Fibroblast of lung (primary cell): ENCODE measurements at regions not wholly inside any gene's neighbourhood (a gene's known extent, or its start where the extent isn't known, plus 50 kb on each side); places are given as distances from the start of the nearest gene placed in this dataset.

Experiments
- EZH2 ChIP-seq: IDR thresholded peaks from 2 replicates; pipeline ENCODE4 v1.5.1; 2012; ENCODE audit warnings: low read length, control low read depth, mild to moderate bottlenecking; ENCODE audit errors: missing control alignments
- TF ChIP-seq, protein P1 (sequence below), 2 donors: IDR thresholded peaks in 1 of 2; conservative IDR thresholded peaks in 1 of 2; 1 replicate in 1 of 2; 2 replicates in 1 of 2; pipeline ENCODE4 v1.5.1; 2011 to 2012; ENCODE audit warnings: low read length in 2 of 2, control low read depth in 1 of 2, inconsistent platforms in 1 of 2, low read depth in 1 of 2, mild to moderate bottlenecking in 1 of 2

DNA sequence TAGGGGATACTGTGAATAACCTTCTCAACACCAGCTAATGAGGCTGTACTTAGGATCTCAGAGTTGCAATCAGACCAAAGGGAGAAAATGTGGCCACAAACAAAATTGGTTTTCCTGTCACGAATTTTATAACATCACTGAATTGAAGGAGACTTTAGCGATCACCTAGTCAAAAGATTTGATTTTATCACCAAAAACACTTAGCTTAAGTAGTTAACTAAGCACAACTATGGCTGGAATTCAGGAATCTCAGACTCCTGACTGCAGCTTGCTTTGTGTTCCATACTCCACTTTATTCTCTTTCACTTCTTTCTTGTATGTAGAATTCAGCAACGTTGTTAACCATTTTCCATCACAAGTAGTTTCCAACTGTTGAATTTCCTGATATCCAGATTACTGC, 152.0 kb downstream of the SLC16A9 start:
- TF ChIP-seq, protein P1, sequence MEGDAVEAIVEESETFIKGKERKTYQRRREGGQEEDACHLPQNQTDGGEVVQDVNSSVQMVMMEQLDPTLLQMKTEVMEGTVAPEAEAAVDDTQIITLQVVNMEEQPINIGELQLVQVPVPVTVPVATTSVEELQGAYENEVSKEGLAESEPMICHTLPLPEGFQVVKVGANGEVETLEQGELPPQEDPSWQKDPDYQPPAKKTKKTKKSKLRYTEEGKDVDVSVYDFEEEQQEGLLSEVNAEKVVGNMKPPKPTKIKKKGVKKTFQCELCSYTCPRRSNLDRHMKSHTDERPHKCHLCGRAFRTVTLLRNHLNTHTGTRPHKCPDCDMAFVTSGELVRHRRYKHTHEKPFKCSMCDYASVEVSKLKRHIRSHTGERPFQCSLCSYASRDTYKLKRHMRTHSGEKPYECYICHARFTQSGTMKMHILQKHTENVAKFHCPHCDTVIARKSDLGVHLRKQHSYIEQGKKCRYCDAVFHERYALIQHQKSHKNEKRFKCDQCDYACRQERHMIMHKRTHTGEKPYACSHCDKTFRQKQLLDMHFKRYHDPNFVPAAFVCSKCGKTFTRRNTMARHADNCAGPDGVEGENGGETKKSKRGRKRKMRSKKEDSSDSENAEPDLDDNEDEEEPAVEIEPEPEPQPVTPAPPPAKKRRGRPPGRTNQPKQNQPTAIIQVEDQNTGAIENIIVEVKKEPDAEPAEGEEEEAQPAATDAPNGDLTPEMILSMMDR (conservative IDR thresholded peaks at IDR 0.05 in 1 of 2, IDR thresholded peaks at IDR 0.05 in 1 of 2; ENCODE audit: low read depth in 1 of 2, low read length in 2 of 2): no peak
- TF ChIP-seq EZH2: no peak
